DND-41 (cell line): ENCODE measurements at regions not wholly inside any gene's neighbourhood (a gene's known extent, or its start where the extent isn't known, plus 50 kb on each side); places are given as distances from the start of the nearest gene placed in this dataset.

ENCODE experiments used
- ATAC-seq: fragments of 200-7000 bp; cut with Tn5 transposase; 3 replicates; pipeline ENCODE4 v1.9.1; 2021; ENCODE audit warnings: low read depth; ENCODE audit not compliant: insufficient read depth
- DNase-seq: peaks from one replicate; pipeline ENCODE4 v3.0.0-alpha.2; 2020
- H2AFZ ChIP-seq: 2 replicates; pipeline ENCODE4 v1.6.0; 2012; ENCODE audit warnings: low read depth, low read length
- H3K27ac ChIP-seq: 2 replicates; pipeline ENCODE4 v1.5.1; 2012; ENCODE audit warnings: low read length, inconsistent platforms
- H3K27me3 ChIP-seq: fragments of 200-600 bp; sonication (generic); 2 replicates; pipeline ENCODE4 v1.6.0; 2012; ENCODE audit warnings: low read length, mild to moderate bottlenecking, inconsistent platforms; ENCODE audit not compliant: insufficient read depth, poor library complexity
- H3K36me3 ChIP-seq: 2 replicates; pipeline ENCODE4 v1.5.1; 2012; ENCODE audit warnings: low read length, inconsistent platforms; ENCODE audit not compliant: insufficient read depth
- H3K4me1 ChIP-seq: 2 replicates; pipeline ENCODE4 v1.5.1; 2012; ENCODE audit warnings: mild to moderate bottlenecking, low read length; ENCODE audit not compliant: insufficient read depth
- H3K4me2 ChIP-seq: 2 replicates; pipeline ENCODE4 v1.6.0; 2012; ENCODE audit warnings: mild to moderate bottlenecking, moderate library complexity, low read length, inconsistent platforms; ENCODE audit not compliant: insufficient read depth
- H3K4me3 ChIP-seq, 2 experiments: fragments of 200-600 bp in 1 of 2; shearing (Covaris generic) in 1 of 2; 2 replicates each; pipeline ENCODE4 v1.5.1; 2012 to 2016; ENCODE audit warnings: inconsistent platforms in 2 of 2, low read length in 2 of 2, mild to moderate bottlenecking in 2 of 2, low read depth in 1 of 2, moderate library complexity in 1 of 2
- H3K79me2 ChIP-seq: 2 replicates; pipeline ENCODE4 v1.6.0; 2012; ENCODE audit warnings: low read length, inconsistent platforms; ENCODE audit not compliant: insufficient read depth
- H3K9ac ChIP-seq: 2 replicates; pipeline ENCODE4 v1.6.0; 2012; ENCODE audit warnings: low read depth, mild to moderate bottlenecking, inconsistent platforms, low read length, moderate library complexity
- H3K9me3 ChIP-seq: 2 replicates; pipeline ENCODE4 v1.5.1; 2012; ENCODE audit warnings: low read length, moderate library complexity, mild to moderate bottlenecking, inconsistent platforms; ENCODE audit not compliant: insufficient read depth, severe bottlenecking
- H4K20me1 ChIP-seq: 2 replicates; pipeline ENCODE4 v1.6.0; 2012; ENCODE audit warnings: low read length; ENCODE audit not compliant: insufficient read depth
- EZH2 ChIP-seq: IDR thresholded peaks from 3 replicates; pipeline ENCODE4 v1.6.1; 2012; ENCODE audit warnings: borderline replicate concordance, low read depth, mild to moderate bottlenecking, moderate library complexity, low read length, inconsistent platforms; ENCODE audit not compliant: severe bottlenecking
- TF ChIP-seq, protein P1 (sequence below): IDR thresholded peaks from 2 replicates; pipeline ENCODE4 v1.5.1; 2012; ENCODE audit warnings: borderline replicate concordance, low read length, moderate library complexity, mild to moderate bottlenecking; ENCODE audit not compliant: poor library complexity, severe bottlenecking; ENCODE audit errors: extremely low read depth

DNA sequence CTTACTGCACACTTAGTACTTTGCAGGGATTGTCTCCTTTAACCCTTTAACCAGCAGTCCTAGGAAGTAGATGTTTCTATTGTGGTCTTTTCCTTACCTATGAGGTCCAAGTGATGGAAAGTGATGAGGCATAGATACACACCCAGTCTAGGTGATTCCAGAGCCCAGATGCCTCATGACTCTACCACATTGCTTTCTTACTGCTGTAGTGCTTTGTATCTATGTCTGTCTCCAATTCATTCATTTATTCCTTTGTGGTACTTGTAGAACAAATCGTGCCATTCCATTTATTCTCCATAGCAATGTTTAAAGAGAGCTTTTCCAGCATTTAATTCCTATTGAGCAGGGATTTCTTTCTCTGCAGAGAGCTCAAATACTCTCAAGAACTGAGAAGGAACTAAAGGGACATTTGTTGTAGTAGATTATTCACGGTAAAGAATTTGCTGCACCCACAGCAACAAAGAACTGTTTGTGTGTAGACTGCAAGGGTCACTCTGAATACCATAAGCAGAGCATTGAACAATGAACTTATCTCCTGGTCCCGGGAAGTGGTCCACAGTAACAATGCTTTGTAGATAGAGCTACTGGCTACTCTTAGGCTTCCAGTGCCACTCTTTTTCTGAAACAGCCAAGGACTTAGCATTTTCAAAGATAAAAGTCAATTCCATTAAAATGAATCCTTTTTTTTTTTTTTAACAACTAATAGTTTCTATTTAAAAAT is 337.0 kb downstream of the PTEN start:
- no peak for TF ChIP-seq EZH2
- TF ChIP-seq, protein P1, sequence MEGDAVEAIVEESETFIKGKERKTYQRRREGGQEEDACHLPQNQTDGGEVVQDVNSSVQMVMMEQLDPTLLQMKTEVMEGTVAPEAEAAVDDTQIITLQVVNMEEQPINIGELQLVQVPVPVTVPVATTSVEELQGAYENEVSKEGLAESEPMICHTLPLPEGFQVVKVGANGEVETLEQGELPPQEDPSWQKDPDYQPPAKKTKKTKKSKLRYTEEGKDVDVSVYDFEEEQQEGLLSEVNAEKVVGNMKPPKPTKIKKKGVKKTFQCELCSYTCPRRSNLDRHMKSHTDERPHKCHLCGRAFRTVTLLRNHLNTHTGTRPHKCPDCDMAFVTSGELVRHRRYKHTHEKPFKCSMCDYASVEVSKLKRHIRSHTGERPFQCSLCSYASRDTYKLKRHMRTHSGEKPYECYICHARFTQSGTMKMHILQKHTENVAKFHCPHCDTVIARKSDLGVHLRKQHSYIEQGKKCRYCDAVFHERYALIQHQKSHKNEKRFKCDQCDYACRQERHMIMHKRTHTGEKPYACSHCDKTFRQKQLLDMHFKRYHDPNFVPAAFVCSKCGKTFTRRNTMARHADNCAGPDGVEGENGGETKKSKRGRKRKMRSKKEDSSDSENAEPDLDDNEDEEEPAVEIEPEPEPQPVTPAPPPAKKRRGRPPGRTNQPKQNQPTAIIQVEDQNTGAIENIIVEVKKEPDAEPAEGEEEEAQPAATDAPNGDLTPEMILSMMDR: no peak
- DNase-seq: no peak
- Histone ChIP-seq H3K79me2 (no peaks in the 10 kb centered on the region), H3K4me3 (no peak overlapping the region), H3K4me2 (no peak overlapping the region), H3K36me3 (no peaks in the 10 kb centered on the region), H3K9me3 (no peaks in the 10 kb centered on the region), H3K27ac (no peak overlapping the region), H4K20me1 (no peaks in the 10 kb centered on the region), H2AFZ (no peak overlapping the region), H3K9ac (no peak overlapping the region), H3K4me1 (peaks cover 3% of the 10 kb centered on the region; the same call in 1 of the 2 replicates), H3K27me3 (no peaks in the 10 kb centered on the region)
- no peak for ATAC-seq

DNA sequence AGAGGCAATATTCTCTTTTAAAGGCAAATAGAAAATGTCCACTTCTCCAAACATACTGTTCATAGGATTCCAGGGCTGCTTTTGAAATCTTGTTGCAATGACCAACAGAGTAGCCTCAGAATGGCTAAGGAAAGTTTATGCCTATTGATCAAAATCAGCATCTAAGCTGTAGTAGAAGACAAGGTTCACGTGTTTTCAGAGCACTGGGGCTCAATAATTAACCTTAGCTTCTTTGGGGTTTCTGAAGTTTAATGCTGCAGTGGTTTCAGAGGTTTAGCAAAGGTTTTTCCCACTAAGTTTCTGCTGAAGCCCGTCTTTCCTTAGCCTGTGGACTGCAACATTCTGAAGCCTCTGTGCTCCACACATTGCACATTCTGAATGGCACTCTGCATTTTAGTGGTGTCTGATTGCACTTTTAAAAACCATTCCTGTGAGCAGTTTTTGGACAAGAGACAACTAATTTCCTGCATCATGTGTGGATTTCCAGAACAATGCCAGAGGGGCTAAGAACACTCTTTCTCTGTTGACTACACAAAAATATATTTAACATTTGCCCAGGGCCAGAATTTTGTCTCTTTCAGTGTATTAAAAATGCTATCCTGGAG is 342.5 kb downstream of the PTEN start:
- Histone ChIP-seq H3K27ac (no peak overlapping the region), H2AFZ (0 out of 2 replicates have a peak overlapping the region, but pooled peaks have one; percentile 7), H3K27me3 (no peaks in the 10 kb centered on the region), H3K79me2 (no peaks in the 10 kb centered on the region), H3K4me1 (no peaks in the 10 kb centered on the region), H3K4me2 (no peak overlapping the region), H3K9me3 (no peaks in the 10 kb centered on the region), H3K36me3 (no peaks in the 10 kb centered on the region), H3K9ac (no peak overlapping the region), H4K20me1 (no peaks in the 10 kb centered on the region), H3K4me3 (no peak overlapping the region)
- TF ChIP-seq, protein P1: no peak
- TF ChIP-seq EZH2: no peak
- DNase-seq: no peak
- ATAC-seq: no peak

DNA sequence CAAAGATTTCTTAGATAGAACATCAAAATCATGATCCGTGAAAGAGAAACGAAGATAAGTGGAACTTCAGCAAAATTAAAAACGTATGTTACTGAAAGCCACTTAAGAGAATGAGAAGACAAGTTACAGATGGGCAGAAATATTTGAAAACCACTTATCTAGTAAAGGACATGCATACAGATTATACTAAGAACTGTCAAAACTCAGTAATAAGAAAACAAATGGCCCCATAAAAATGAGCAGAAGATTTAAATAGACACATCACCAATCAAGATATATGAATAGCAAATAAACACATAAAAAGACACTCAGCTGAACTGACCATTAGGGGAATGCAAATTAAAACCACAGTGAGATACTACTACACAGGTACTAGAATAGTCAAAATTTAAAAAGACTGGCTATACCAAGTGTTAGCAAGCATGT is 343.7 kb downstream of the PTEN start:
- TF ChIP-seq, protein P1: no peak
- TF ChIP-seq EZH2: no peak
- H4K20me1 ChIP-seq: no peaks in the 10 kb centered on the region
- no peak overlapping the region for H3K9ac ChIP-seq
- H3K4me1 ChIP-seq: no peaks in the 10 kb centered on the region
- no peaks in the 10 kb centered on the region for H3K27me3 ChIP-seq
- H3K4me3 ChIP-seq: no peak overlapping the region
- no peaks in the 10 kb centered on the region for H3K36me3 ChIP-seq
- H3K27ac ChIP-seq: no peak overlapping the region
- H3K79me2 ChIP-seq: no peaks in the 10 kb centered on the region
- ATAC-seq: no peak
- no peak overlapping the region for H2AFZ ChIP-seq
- H3K4me2 ChIP-seq: no peak overlapping the region
- DNase-seq: no peak
- H3K9me3 ChIP-seq: no peaks in the 10 kb centered on the region
